OCI-LY1 (cell line): ENCODE measurements at regions not wholly inside any gene's neighbourhood (a gene's known extent, or its start where the extent isn't known, plus 50 kb on each side); places are given as distances from the start of the nearest gene placed in this dataset.

Experiments used
- CTCF ChIP-seq: fragments of 200-600 bp; sonication (generic), shearing (Covaris generic); IDR thresholded peaks from 2 replicates; pipeline ENCODE4 v1.5.1; 2017; ENCODE audit warnings: mild to moderate bottlenecking, antibody characterized with exemption, low read length, moderate library complexity, mixed read lengths
- EZH2 ChIP-seq: fragments of 200-600 bp; sonication (generic), shearing (Covaris generic); IDR thresholded peaks from 2 replicates; pipeline ENCODE4 v1.8.0; 2017; ENCODE audit warnings: borderline replicate concordance, mixed run types, mild to moderate bottlenecking, antibody characterized with exemption, low read length, moderate library complexity, mixed read lengths

DNA sequence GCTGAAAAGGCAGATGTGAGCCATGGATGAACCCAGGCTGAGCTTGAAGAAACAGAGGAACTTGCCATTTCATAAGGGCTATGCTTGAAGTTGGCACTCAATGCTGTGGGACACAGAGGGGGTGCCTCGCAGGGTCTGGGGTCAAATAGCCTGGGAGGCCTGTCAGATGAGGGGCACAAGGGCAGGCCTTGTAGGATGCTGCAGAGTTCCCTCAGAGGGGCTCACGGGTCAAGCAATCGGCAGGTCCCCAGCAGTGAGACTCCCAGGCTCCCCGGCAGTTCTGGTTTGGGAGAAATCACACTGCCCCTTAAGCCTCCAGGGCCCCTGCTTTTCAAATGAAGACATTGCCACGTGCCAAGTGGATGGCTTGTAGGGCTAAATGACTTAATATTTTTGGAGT lies 116.7 kb upstream of the GRIK3 start:
- TF ChIP-seq CTCF (no peak), EZH2 (no peak)
